Neural cell (in vitro differentiated cells): ENCODE measurements at regions not wholly inside any gene's neighbourhood (a gene's known extent, or its start where the extent isn't known, plus 50 kb on each side); places are given as distances from the start of the nearest gene placed in this dataset.

Experiments used
- EZH2 ChIP-seq: fragments of 200-600, 300-800 bp; shearing (Covaris generic), sonication (generic); IDR thresholded peaks from 2 replicates; pipeline ENCODE4 v1.6.1; 2014; ENCODE audit warnings: antibody characterized with exemption, low read length, borderline replicate concordance, mild to moderate bottlenecking; ENCODE audit not compliant: insufficient read depth, poor library complexity, severe bottlenecking
- POLR2AphosphoS5 ChIP-seq: IDR thresholded peaks from 2 replicates; pipeline ENCODE4 v1.6.1; 2012
- TAF1 ChIP-seq: IDR thresholded peaks from 2 replicates; pipeline ENCODE4 v1.6.1; 2012; ENCODE audit warnings: low read depth
- TF ChIP-seq, protein P1 (sequence below): fragments of 450-650 bp; IDR thresholded peaks from 2 replicates; pipeline ENCODE4 v1.5.1; 2014; ENCODE audit warnings: antibody characterized with exemption, mild to moderate bottlenecking, moderate library complexity; ENCODE audit not compliant: poor library complexity, severe bottlenecking

DNA sequence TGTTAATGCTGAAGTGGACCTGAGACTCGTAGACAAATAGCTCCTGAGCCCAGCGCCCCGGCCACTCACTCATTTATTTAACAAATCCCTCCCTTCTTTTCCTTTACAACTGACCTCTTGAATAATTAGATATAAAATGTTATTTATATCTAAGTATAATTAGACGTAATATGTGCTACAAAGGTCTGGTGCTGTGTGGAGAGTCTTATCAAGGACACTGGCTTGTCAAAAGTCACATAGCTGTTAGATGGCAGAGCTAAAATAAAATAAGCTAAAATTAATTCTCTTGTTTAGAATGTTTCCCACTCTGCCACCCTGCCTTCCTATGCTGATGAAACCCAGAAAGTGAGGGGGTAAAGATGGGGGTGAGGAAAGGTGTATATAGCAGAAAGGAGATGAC lies 73.0 kb upstream of the FAM216B start:
- TF ChIP-seq TAF1 (no peak), EZH2 (no peak), POLR2AphosphoS5 (no peak)
- TF ChIP-seq, protein P1, sequence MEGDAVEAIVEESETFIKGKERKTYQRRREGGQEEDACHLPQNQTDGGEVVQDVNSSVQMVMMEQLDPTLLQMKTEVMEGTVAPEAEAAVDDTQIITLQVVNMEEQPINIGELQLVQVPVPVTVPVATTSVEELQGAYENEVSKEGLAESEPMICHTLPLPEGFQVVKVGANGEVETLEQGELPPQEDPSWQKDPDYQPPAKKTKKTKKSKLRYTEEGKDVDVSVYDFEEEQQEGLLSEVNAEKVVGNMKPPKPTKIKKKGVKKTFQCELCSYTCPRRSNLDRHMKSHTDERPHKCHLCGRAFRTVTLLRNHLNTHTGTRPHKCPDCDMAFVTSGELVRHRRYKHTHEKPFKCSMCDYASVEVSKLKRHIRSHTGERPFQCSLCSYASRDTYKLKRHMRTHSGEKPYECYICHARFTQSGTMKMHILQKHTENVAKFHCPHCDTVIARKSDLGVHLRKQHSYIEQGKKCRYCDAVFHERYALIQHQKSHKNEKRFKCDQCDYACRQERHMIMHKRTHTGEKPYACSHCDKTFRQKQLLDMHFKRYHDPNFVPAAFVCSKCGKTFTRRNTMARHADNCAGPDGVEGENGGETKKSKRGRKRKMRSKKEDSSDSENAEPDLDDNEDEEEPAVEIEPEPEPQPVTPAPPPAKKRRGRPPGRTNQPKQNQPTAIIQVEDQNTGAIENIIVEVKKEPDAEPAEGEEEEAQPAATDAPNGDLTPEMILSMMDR = no peak
